MM.1S (cell line): ENCODE measurements at regions not wholly inside any gene's neighbourhood (a gene's known extent, or its start where the extent isn't known, plus 50 kb on each side); places are given as distances from the start of the nearest gene placed in this dataset.

Experiments used
- DNase-seq: peaks from one replicate; pipeline ENCODE4 v3.0.0-alpha.2; 2015
- H2AFZ ChIP-seq: fragments of 300-600 bp; sonication (generic); 2 replicates; pipeline ENCODE4 v1.6.0; 2016; ENCODE audit warnings: antibody characterized with exemption, low read length
- H3F3A ChIP-seq: fragments of 300-600 bp; sonication (generic); 2 replicates; pipeline ENCODE4 v1.6.1; 2016; ENCODE audit warnings: mild to moderate bottlenecking, antibody characterized with exemption, low read length, moderate library complexity, mixed read lengths; ENCODE audit not compliant: insufficient read depth
- H3K27ac ChIP-seq: fragments of 300-600 bp; sonication (generic); 2 replicates; pipeline ENCODE4 v1.5.1; 2016; ENCODE audit warnings: mild to moderate bottlenecking, low read length
- H3K27me3 ChIP-seq: fragments of 300-600 bp; sonication (generic); replicated peaks from 2 replicates; pipeline ENCODE4 v1.6.0; 2016; ENCODE audit warnings: low read length; ENCODE audit not compliant: insufficient read depth
- H3K36me3 ChIP-seq: fragments of 300-600 bp; sonication (generic); replicated peaks from 2 replicates; pipeline ENCODE4 v1.6.1; 2016; ENCODE audit warnings: mild to moderate bottlenecking, low read length, mixed read lengths; ENCODE audit not compliant: insufficient read depth
- H3K4me1 ChIP-seq: fragments of 300-600 bp; sonication (generic); 2 replicates; pipeline ENCODE4 v1.6.1; 2016; ENCODE audit warnings: low read length, mixed read lengths
- H3K4me2 ChIP-seq: fragments of 300-600 bp; sonication (generic); 2 replicates; pipeline ENCODE4 v1.6.0; 2016; ENCODE audit warnings: low read depth, low read length
- H3K4me3 ChIP-seq: fragments of 300-600 bp; sonication (generic); 2 replicates; pipeline ENCODE4 v1.5.1; 2016; ENCODE audit warnings: low read length, mixed read lengths
- H3K79me2 ChIP-seq: fragments of 300-600 bp; sonication (generic); 2 replicates; pipeline ENCODE4 v1.6.1; 2016; ENCODE audit warnings: mixed run types, low read length, mixed read lengths
- H3K9ac ChIP-seq: fragments of 300-600 bp; sonication (generic); 2 replicates; pipeline ENCODE4 v1.6.1; 2016; ENCODE audit warnings: low read length, mixed read lengths
- H3K9me2 ChIP-seq: fragments of 300-600 bp; sonication (generic); replicated peaks from 2 replicates; pipeline ENCODE4 v1.6.1; 2016; ENCODE audit warnings: mild to moderate bottlenecking, low read length, mixed read lengths; ENCODE audit not compliant: insufficient read depth
- H3K9me3 ChIP-seq: fragments of 300-600 bp; sonication (generic); replicated peaks from 2 replicates; pipeline ENCODE4 v1.6.1; 2016; ENCODE audit warnings: mild to moderate bottlenecking, low read length, mixed read lengths; ENCODE audit not compliant: insufficient read depth
- H4K20me1 ChIP-seq: fragments of 300-600 bp; sonication (generic); 2 replicates; pipeline ENCODE4 v1.6.1; 2016; ENCODE audit warnings: mild to moderate bottlenecking, low read length, moderate library complexity, mixed read lengths; ENCODE audit not compliant: insufficient read depth
- EZH2 ChIP-seq: fragments of 300-600 bp; sonication (generic); optimal IDR thresholded peaks from 2 replicates; pipeline ENCODE3; 2017; ENCODE audit warnings: low read depth, mild to moderate bottlenecking, antibody characterized with exemption, low read length, mixed read lengths
- EZH2phosphoT487 ChIP-seq: fragments of 300-600 bp; sonication (generic); IDR thresholded peaks from 2 replicates; pipeline ENCODE4 v1.6.1; 2018; ENCODE audit warnings: antibody characterized with exemption, low read length
- TF ChIP-seq, protein P1 (sequence below): fragments of 300-600 bp; sonication (generic); IDR thresholded peaks from 2 replicates; pipeline ENCODE4 v1.5.1; 2016; ENCODE audit warnings: antibody characterized with exemption, low read length, mixed read lengths

DNA sequence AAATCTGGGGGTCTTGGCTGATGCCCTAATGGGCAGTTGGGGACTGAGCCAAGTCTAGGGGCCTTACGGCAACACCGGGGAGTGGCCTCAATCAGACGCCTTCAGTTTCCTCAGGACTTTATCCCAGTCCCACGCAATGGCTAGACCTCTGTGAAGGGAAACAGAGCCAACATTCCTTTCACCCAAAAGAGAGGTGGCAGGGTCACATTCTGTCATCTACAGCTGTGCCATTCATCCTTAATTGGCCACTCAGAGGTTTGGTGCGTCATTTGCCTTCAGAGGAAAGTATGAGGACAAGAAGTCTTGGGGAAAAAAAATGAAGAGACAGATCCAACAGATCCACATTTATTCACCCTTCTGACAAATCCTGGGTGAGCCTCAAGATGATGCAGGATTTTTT is 166.9 kb upstream of the AVPR1A start:
- DNase-seq = no peak
- H3K36me3 ChIP-seq = no peaks in the 10 kb centered on the region
- TF ChIP-seq EZH2 (no peak), EZH2phosphoT487 (no peak)
- TF ChIP-seq, protein P1, sequence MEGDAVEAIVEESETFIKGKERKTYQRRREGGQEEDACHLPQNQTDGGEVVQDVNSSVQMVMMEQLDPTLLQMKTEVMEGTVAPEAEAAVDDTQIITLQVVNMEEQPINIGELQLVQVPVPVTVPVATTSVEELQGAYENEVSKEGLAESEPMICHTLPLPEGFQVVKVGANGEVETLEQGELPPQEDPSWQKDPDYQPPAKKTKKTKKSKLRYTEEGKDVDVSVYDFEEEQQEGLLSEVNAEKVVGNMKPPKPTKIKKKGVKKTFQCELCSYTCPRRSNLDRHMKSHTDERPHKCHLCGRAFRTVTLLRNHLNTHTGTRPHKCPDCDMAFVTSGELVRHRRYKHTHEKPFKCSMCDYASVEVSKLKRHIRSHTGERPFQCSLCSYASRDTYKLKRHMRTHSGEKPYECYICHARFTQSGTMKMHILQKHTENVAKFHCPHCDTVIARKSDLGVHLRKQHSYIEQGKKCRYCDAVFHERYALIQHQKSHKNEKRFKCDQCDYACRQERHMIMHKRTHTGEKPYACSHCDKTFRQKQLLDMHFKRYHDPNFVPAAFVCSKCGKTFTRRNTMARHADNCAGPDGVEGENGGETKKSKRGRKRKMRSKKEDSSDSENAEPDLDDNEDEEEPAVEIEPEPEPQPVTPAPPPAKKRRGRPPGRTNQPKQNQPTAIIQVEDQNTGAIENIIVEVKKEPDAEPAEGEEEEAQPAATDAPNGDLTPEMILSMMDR = no peak
- H3K9me3 ChIP-seq = no peaks in the 10 kb centered on the region
- no peaks in the 10 kb centered on the region for H4K20me1 ChIP-seq
- no peak overlapping the region for H2AFZ ChIP-seq
- no peaks in the 10 kb centered on the region for H3K9me2 ChIP-seq
- no peak overlapping the region for H3K4me2 ChIP-seq
- no peaks in the 10 kb centered on the region for H3K79me2 ChIP-seq
- H3K27me3 ChIP-seq = no peaks in the 10 kb centered on the region
- H3K4me3 ChIP-seq = no peak overlapping the region
- no peaks in the 10 kb centered on the region for H3F3A ChIP-seq
- no peak overlapping the region for H3K9ac ChIP-seq
- no peak overlapping the region for H3K27ac ChIP-seq
- no peaks in the 10 kb centered on the region for H3K4me1 ChIP-seq

DNA sequence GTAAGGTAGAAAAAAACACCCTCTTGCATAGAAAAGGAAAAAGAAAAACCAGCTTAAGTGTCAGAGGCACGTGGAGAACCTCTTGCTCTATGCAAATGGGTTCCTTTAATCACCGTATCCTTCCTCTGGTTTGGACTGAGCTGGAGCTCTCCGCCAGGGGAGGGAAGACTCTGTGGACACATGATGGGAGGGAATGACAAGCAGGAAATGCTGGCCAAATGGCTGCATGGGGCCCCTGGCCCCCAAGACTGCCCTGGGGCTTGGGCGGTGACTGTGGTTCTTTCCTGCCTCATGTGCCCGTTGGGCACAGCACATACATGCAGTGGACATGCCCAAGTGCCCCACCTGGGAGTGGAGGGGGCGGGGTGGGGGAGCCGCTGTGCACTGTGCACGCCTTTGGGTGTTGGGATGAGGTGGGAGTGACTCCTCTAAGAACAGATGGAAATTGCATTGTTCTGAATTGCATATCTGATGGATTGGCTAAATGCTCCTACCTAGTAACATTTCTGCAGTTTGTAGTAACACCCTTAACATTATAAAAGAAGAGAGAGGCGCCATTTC is 166.4 kb upstream of the AVPR1A start:
- DNase-seq = no peak
- H3K79me2 ChIP-seq = no peaks in the 10 kb centered on the region

DNA sequence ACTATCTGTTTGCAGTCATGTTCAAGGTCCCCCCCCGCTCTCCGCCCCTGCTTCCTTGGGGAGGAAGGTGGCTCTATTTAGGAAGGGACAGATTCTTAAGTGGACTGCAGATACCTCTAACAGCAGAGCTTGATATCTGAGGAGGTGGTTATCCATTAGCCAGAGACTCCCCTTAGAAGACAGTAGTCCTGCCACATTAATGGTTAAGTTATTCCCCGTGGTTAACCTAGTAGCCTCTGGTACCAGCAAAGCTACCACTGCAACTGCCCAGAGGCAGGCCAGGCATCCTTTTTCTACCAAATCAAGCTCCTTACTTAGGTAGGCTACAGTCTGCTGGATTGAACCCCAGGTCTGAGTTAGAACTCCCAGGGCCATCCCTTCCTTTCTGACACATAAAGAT is 162.1 kb upstream of the AVPR1A start:
- H3K79me2 ChIP-seq = no peaks in the 10 kb centered on the region
- no peaks in the 10 kb centered on the region for H3K27me3 ChIP-seq
- H3K4me1 ChIP-seq = no peaks in the 10 kb centered on the region
- TF ChIP-seq EZH2phosphoT487 = no peak
- TF ChIP-seq, protein P1 = no peak
- no peak for TF ChIP-seq EZH2
- H3K9me3 ChIP-seq = no peaks in the 10 kb centered on the region
- H3K4me3 ChIP-seq = no peak overlapping the region
- H3K36me3 ChIP-seq = no peaks in the 10 kb centered on the region
- H4K20me1 ChIP-seq = no peaks in the 10 kb centered on the region
- H3K9ac ChIP-seq = no peak overlapping the region
- no peak overlapping the region for H3K27ac ChIP-seq
- H3F3A ChIP-seq = no peaks in the 10 kb centered on the region
- DNase-seq = no peak
- H2AFZ ChIP-seq = no peak overlapping the region
- no peak overlapping the region for H3K4me2 ChIP-seq
- H3K9me2 ChIP-seq = no peaks in the 10 kb centered on the region

More for the DNA sequence above, 166.4 kb upstream of the AVPR1A start:
- Histone ChIP-seq H3K27me3 (no peaks in the 10 kb centered on the region), H3K9me3 (no peaks in the 10 kb centered on the region), H3K9me2 (no peaks in the 10 kb centered on the region), H3K4me1 (no peaks in the 10 kb centered on the region), H3K36me3 (no peaks in the 10 kb centered on the region), H4K20me1 (no peaks in the 10 kb centered on the region), H3K4me3 (no peak overlapping the region), H3K4me2 (no peak overlapping the region), H3F3A (no peaks in the 10 kb centered on the region), H3K9ac (no peak overlapping the region), H3K27ac (no peak overlapping the region), H2AFZ (no peak overlapping the region)
- TF ChIP-seq EZH2 (no peak), EZH2phosphoT487 (no peak)
- TF ChIP-seq, protein P1 = no peak
